ENCODE measurements at regions not wholly inside any gene's neighbourhood (a gene's known extent, or its start where the extent isn't known, plus 50 kb on each side); places are given as distances from the start of the nearest gene placed in this dataset.
A peak's percentile ranks its signal among the peaks of the same experiment; 100 is the strongest.
"Not testable (repeated sequence)": the region's sequence is repeated elsewhere in the genome, so short reads cannot be mapped to it uniquely, and the experiment has no call there.

GRCh38 chr9:38518826-38519225 lies 94.6 kb upstream of the IGFBPL1 start:
- no peak for DNase-seq (ENCODE audit: low spot score)

- not testable (repeated sequence) for DNase-seq (ENCODE audit: low spot score)
Observed at GRCh38 chr9:38516273-38516672, 92.0 kb upstream of the IGFBPL1 start.

GRCh38 chr9:38515055-38515454 lies 90.8 kb upstream of the IGFBPL1 start:
- not testable (repeated sequence) for DNase-seq (ENCODE audit: low spot score)

- not testable (repeated sequence) for DNase-seq (ENCODE audit: low spot score)
Observed at GRCh38 chr9:38510340-38510739, 86.1 kb upstream of the IGFBPL1 start.

GRCh38 chr9:38507587-38507986 lies 83.3 kb upstream of the IGFBPL1 start:
- DNase-seq (ENCODE audit: low spot score): no peak

GRCh38 chr9:38500171-38500570 lies 75.9 kb upstream of the IGFBPL1 start:
- peak; percentile 73 for DNase-seq (ENCODE audit: low spot score)

GRCh38 chr9:38498551-38498950 lies 74.3 kb upstream of the IGFBPL1 start:
- not testable (repeated sequence) for DNase-seq (ENCODE audit: low spot score)

- DNase-seq (ENCODE audit: low spot score): no peak
Observed at GRCh38 chr9:38489057-38489456, 64.8 kb upstream of the IGFBPL1 start.

GRCh38 chr9:38488156-38488698 lies 64.0 kb upstream of the IGFBPL1 start:
- no peak for DNase-seq (ENCODE audit: low spot score)

- DNase-seq (ENCODE audit: low spot score): not testable (repeated sequence)
Observed at GRCh38 chr9:38487418-38488155, 63.3 kb upstream of the IGFBPL1 start.

GRCh38 chr9:38486837-38487236 lies 62.6 kb upstream of the IGFBPL1 start:
- no peak for DNase-seq (ENCODE audit: low spot score)

GRCh38 chr9:38486056-38486615 lies 61.9 kb upstream of the IGFBPL1 start:
- DNase-seq (ENCODE audit: low spot score): no peak

GRCh38 chr9:38484076-38484665 lies 59.9 kb upstream of the IGFBPL1 start:
- not testable (repeated sequence) for DNase-seq (ENCODE audit: low spot score)

GRCh38 chr9:38482918-38483592 lies 58.8 kb upstream of the IGFBPL1 start:
- DNase-seq (ENCODE audit: low spot score): no peak

- DNase-seq (ENCODE audit: low spot score): no peak
Observed at GRCh38 chr9:38478211-38478610, 54.0 kb upstream of the IGFBPL1 start.

- not testable (repeated sequence) for DNase-seq (ENCODE audit: low spot score)
Observed at GRCh38 chr9:38474476-38474875, 50.2 kb upstream of the IGFBPL1 start.

Data from ureter (tissue), 1 donor.